ENCODE measurements at regions not wholly inside any gene's neighbourhood (a gene's known extent, or its start where the extent isn't known, plus 50 kb on each side); places are given as distances from the start of the nearest gene placed in this dataset.
A peak's percentile ranks its signal among the peaks of the same experiment; 100 is the strongest.
"Not testable (repeated sequence)": the region's sequence is repeated elsewhere in the genome, so short reads cannot be mapped to it uniquely, and the experiment has no call there.

DNA sequence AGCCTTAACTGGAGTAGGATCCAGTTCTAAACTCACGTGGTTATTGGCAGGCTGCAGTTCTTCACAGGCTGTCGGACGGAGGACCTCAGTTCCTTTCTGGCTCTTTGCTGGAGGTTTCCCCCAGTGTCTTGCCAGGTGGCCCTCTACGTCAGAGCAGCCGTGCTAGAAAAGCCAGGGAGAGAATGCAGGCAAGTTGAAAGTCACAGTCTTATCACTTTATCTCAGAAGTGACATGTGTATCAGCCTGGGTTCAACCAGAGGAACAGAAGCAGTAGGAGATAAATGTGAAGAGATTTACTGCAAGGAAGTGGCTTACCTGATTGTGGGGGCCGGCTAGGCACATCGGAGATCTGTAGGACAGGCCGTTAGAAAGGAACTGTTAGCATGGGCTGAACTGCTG lies 125.3 kb upstream of the BNIP2 start:
- Mint-ChIP-seq H3K27ac (ENCODE audit: unreplicated experiment) (no peak overlapping the region), H3K9me3 (ENCODE audit: unreplicated experiment) (peaks cover 2% of the 10 kb centered on the region), H3K4me3 (ENCODE audit: unreplicated experiment) (no peak overlapping the region), H3K27me3 (ENCODE audit: low read depth, unreplicated experiment) (peaks cover 12% of the 10 kb centered on the region), H3K36me3 (ENCODE audit: low read depth, unreplicated experiment) (no peaks in the 10 kb centered on the region), H3K4me1 (ENCODE audit: low read depth, unreplicated experiment) (no peaks in the 10 kb centered on the region)
- H3K79me2 ChIP-seq (ENCODE audit: insufficient read depth, low read length): no peaks in the 10 kb centered on the region
- H3K9me3 ChIP-seq (ENCODE audit: insufficient read depth, low read depth, low read length): no peaks in the 10 kb centered on the region
- H3K4me2 ChIP-seq (ENCODE audit: low read length): no peak overlapping the region
- DNase-seq (ENCODE audit: low read depth): no peak
- H4K20me1 ChIP-seq (ENCODE audit: insufficient read depth, low read length): no peaks in the 10 kb centered on the region
- no peaks in the 10 kb centered on the region for H3K4me1 ChIP-seq (ENCODE audit: insufficient read depth, low read length)
- H3K27me3 ChIP-seq (ENCODE audit: insufficient read depth, low read length): peaks cover 23% of the 10 kb centered on the region
- no peak for FAIRE-seq
- H3K36me3 ChIP-seq (ENCODE audit: insufficient read depth, low read length): no peaks in the 10 kb centered on the region
- no peak overlapping the region for H3K9ac ChIP-seq (ENCODE audit: low read length)
- no peak overlapping the region for H2AFZ ChIP-seq (ENCODE audit: low read depth, low read length)
- TF ChIP-seq EZH2 (IDR thresholded peaks at IDR 0.05; ENCODE audit: insufficient read depth, low read length): no peak
- TF ChIP-seq, protein P1, sequence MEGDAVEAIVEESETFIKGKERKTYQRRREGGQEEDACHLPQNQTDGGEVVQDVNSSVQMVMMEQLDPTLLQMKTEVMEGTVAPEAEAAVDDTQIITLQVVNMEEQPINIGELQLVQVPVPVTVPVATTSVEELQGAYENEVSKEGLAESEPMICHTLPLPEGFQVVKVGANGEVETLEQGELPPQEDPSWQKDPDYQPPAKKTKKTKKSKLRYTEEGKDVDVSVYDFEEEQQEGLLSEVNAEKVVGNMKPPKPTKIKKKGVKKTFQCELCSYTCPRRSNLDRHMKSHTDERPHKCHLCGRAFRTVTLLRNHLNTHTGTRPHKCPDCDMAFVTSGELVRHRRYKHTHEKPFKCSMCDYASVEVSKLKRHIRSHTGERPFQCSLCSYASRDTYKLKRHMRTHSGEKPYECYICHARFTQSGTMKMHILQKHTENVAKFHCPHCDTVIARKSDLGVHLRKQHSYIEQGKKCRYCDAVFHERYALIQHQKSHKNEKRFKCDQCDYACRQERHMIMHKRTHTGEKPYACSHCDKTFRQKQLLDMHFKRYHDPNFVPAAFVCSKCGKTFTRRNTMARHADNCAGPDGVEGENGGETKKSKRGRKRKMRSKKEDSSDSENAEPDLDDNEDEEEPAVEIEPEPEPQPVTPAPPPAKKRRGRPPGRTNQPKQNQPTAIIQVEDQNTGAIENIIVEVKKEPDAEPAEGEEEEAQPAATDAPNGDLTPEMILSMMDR (IDR thresholded peaks at IDR 0.05; ENCODE audit: insufficient read depth, low read depth, low read length): no peak
- no peak overlapping the region for H3K27ac ChIP-seq (ENCODE audit: low read depth, low read length)
- no peak overlapping the region for H3K4me3 ChIP-seq (ENCODE audit: insufficient read depth, low read depth, low read length)

DNA sequence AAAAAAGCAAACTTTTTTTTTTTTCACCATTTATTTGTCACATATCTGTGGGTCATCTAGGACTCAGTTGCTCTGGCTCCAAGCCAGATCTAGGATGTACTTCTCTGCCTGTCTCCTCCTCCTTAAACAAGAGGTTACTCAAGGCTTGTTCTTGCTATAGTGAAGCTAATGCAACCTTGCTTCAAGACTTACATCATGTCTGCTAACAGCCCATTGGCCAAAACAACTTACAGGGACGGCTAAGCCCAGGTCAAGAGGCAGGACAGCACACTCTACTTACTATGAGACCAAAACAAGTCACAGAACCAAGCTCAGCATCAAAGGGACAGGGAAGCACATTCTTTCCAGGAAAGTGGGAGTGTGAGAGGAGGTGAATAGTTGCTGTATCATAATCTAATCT lies 123.8 kb upstream of the BNIP2 start:
- DNase-seq (ENCODE audit: low read depth) (no peak), FAIRE-seq (no peak)
- H3K9me3 ChIP-seq (ENCODE audit: insufficient read depth, low read depth, low read length): no peaks in the 10 kb centered on the region
- no peak overlapping the region for H3K27ac Mint-ChIP-seq (ENCODE audit: unreplicated experiment)
- H3K79me2 ChIP-seq (ENCODE audit: insufficient read depth, low read length): no peaks in the 10 kb centered on the region
- H3K4me3 Mint-ChIP-seq (ENCODE audit: unreplicated experiment): no peak overlapping the region
- no peaks in the 10 kb centered on the region for H3K36me3 Mint-ChIP-seq (ENCODE audit: low read depth, unreplicated experiment)
- H2AFZ ChIP-seq (ENCODE audit: low read depth, low read length): no peak overlapping the region
- no peaks in the 10 kb centered on the region for H3K36me3 ChIP-seq (ENCODE audit: insufficient read depth, low read length)
- no peak overlapping the region for H3K27ac ChIP-seq (ENCODE audit: low read depth, low read length)
- H3K27me3 ChIP-seq (ENCODE audit: insufficient read depth, low read length): peaks cover 16% of the 10 kb centered on the region
- H3K4me2 ChIP-seq (ENCODE audit: low read length): no peak overlapping the region
- H3K4me1 Mint-ChIP-seq (ENCODE audit: low read depth, unreplicated experiment): no peaks in the 10 kb centered on the region
- H3K9ac ChIP-seq (ENCODE audit: low read length): no peak overlapping the region
- peaks cover 2% of the 10 kb centered on the region for H3K9me3 Mint-ChIP-seq (ENCODE audit: unreplicated experiment)
- H3K4me3 ChIP-seq (ENCODE audit: insufficient read depth, low read depth, low read length): no peak overlapping the region
- TF ChIP-seq, protein P1 (IDR thresholded peaks at IDR 0.05; ENCODE audit: insufficient read depth, low read depth, low read length): no peak
- no peak for TF ChIP-seq EZH2 (IDR thresholded peaks at IDR 0.05; ENCODE audit: insufficient read depth, low read length)
- H3K4me1 ChIP-seq (ENCODE audit: insufficient read depth, low read length): no peaks in the 10 kb centered on the region
- no peaks in the 10 kb centered on the region for H4K20me1 ChIP-seq (ENCODE audit: insufficient read depth, low read length)
- peaks cover 12% of the 10 kb centered on the region for H3K27me3 Mint-ChIP-seq (ENCODE audit: low read depth, unreplicated experiment)

DNA sequence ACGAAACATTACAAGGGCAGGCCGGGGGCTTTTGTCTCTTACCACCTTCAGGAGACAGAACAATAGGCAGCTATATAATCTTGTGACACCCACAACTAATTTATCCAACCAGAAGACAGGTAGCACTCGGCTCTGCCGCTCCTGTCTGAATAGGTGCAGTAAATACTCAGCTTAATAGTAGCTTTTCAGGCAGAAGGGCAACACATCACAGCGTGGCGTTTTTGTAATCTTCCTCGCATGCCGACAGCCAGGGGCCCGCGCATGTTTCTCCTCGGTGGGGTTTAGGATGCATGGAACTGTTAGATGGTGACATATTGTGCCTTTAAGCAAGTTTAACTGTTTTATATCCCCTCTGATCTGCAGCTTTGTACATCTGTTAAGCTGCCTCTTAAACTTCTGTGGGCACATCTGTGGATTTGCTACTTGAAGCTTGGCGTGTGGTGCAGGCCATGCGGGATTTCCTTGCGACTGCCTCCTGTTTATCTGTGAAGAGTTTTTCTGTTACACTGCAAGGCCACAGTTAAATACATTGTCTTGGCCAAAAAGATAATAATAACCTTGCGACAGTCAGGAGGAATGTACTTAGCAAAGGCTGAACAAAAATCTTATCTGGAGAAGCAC lies 123.2 kb upstream of the BNIP2 start:
- no peak overlapping the region for H3K4me2 ChIP-seq (ENCODE audit: low read length)
- no peak overlapping the region for H3K4me3 Mint-ChIP-seq (ENCODE audit: unreplicated experiment)

DNA sequence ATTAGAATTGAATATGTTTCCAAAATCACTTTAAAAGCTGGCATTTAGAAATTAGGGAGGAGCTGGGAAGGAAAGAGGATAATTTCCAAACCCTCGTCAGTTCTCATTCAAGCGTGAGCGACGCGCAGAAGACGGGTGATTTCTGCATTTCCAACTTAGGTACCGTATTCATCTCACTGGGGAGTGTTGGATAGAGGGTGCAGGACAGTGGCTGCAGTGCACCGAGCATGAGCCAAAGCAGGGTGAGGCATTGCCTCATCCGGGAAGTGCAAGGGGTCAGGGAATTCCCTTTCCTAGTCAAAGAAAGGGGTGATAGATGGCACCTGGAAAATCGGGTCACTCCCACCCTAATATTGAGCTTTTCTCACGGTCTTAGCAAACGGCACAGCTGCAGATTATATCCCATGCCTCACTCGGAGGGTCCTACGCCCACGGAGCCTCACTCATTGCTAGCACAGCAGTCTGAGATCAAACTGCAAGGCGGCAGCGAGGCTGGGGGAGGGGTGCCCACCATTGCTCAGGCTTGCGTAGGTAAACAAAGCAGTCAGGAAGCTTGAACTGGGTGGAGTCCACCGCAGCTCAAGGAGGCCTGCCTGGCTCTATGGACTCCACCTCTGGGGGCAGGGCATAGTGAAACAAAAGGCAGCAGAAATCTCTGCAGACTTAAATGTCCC lies 114.3 kb upstream of the BNIP2 start:
- H3K4me3 ChIP-seq (ENCODE audit: insufficient read depth, low read depth, low read length); H3K27ac ChIP-seq (ENCODE audit: low read depth, low read length); H3K27me3 ChIP-seq (ENCODE audit: insufficient read depth, low read length); H3K79me2 ChIP-seq (ENCODE audit: insufficient read depth, low read length); H3K4me1 ChIP-seq (ENCODE audit: insufficient read depth, low read length); DNase-seq (ENCODE audit: low read depth); H3K27ac Mint-ChIP-seq (ENCODE audit: unreplicated experiment); H3K4me1 Mint-ChIP-seq (ENCODE audit: low read depth, unreplicated experiment); H3K27me3 Mint-ChIP-seq (ENCODE audit: low read depth, unreplicated experiment); FAIRE-seq; H3K9ac ChIP-seq (ENCODE audit: low read length); H3K9me3 ChIP-seq (ENCODE audit: insufficient read depth, low read depth, low read length); H3K4me3 Mint-ChIP-seq (ENCODE audit: unreplicated experiment); H4K20me1 ChIP-seq (ENCODE audit: insufficient read depth, low read length); H3K36me3 ChIP-seq (ENCODE audit: insufficient read depth, low read length); H3K36me3 Mint-ChIP-seq (ENCODE audit: low read depth, unreplicated experiment); H3K9me3 Mint-ChIP-seq (ENCODE audit: unreplicated experiment): not testable (repeated sequence)
- H3K4me2 ChIP-seq (ENCODE audit: low read length): peak overlapping the region; percentile 41
- H2AFZ ChIP-seq (ENCODE audit: low read depth, low read length): peak overlapping the region; percentile 17

More for the DNA sequence above, 123.2 kb upstream of the BNIP2 start:
- Histone ChIP-seq H3K9me3 (ENCODE audit: insufficient read depth, low read depth, low read length) (no peaks in the 10 kb centered on the region), H3K9ac (ENCODE audit: low read length) (no peak overlapping the region), H3K4me1 (ENCODE audit: insufficient read depth, low read length) (no peaks in the 10 kb centered on the region), H3K36me3 (ENCODE audit: insufficient read depth, low read length) (no peaks in the 10 kb centered on the region), H3K4me3 (ENCODE audit: insufficient read depth, low read depth, low read length) (no peak overlapping the region), H3K27me3 (ENCODE audit: insufficient read depth, low read length) (peaks cover 11% of the 10 kb centered on the region), H4K20me1 (ENCODE audit: insufficient read depth, low read length) (no peaks in the 10 kb centered on the region), H3K27ac (ENCODE audit: low read depth, low read length) (no peak overlapping the region), H3K79me2 (ENCODE audit: insufficient read depth, low read length) (no peaks in the 10 kb centered on the region), H2AFZ (ENCODE audit: low read depth, low read length) (no peak overlapping the region)
- no peak for TF ChIP-seq EZH2 (IDR thresholded peaks at IDR 0.05; ENCODE audit: insufficient read depth, low read length)
- TF ChIP-seq, protein P1 (IDR thresholded peaks at IDR 0.05; ENCODE audit: insufficient read depth, low read depth, low read length): no peak
- peaks cover 2% of the 10 kb centered on the region for H3K9me3 Mint-ChIP-seq (ENCODE audit: unreplicated experiment)
- H3K36me3 Mint-ChIP-seq (ENCODE audit: low read depth, unreplicated experiment): no peaks in the 10 kb centered on the region
- H3K4me1 Mint-ChIP-seq (ENCODE audit: low read depth, unreplicated experiment): no peaks in the 10 kb centered on the region
- DNase-seq (ENCODE audit: low read depth) (no peak), FAIRE-seq (no peak)
- peaks cover 7% of the 10 kb centered on the region for H3K27me3 Mint-ChIP-seq (ENCODE audit: low read depth, unreplicated experiment)
- H3K27ac Mint-ChIP-seq (ENCODE audit: unreplicated experiment): no peak overlapping the region
